ENCODE measurements at regions not wholly inside any gene's neighbourhood (a gene's known extent, or its start where the extent isn't known, plus 50 kb on each side); places are given as distances from the start of the nearest gene placed in this dataset.

DNA sequence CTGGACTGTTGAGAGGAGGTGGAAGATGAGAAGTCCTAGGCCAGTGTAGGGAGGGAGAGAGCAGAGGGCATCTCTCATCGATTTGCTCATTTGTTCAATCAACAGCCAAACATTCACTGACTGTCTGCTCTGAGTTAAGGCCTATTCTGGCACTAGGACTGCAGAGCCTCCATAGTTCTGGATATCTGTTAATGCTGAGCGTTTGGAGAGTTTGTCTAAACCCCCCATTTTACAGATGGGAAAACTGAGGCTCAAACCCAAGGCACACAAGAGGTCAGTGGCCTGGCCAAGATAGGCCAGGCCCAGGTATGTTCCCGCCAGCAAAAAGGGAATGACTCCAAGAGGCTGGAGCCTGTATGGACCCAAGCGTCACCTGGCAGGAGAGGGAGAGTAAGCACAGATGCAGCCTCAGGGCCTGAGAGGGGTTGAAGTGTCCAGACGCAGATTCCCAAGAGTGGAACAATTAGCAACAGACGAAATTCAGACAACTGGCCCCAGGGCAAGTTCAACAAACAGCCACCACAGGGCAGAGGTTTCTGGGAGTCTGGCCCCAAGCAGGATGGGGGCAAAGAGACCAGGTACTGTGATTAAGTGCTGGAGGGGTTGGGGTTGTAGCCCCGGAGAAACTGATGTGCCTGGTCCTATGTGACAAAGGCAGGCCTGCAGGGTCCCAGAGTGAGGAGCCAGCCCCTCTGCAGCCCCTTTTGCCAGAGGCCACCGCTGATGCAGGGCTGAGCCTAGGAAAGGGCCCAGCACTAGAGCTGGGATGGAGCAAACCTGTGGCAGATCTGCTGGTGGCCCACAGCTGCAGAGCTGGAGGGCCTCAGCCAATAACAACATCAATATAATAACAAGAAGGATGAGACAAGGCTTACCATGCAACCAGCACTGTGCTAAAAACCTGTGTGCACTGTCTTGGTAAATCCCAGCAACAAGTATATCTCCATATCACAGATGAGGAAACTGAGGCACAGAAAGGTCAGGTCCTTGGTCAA, 245.1 kb upstream of the TLE3 start:
- H3K4me3 ChIP-seq (ENCODE audit: low read depth, low read length) = no peak overlapping the region
- TF ChIP-seq, protein P1, sequence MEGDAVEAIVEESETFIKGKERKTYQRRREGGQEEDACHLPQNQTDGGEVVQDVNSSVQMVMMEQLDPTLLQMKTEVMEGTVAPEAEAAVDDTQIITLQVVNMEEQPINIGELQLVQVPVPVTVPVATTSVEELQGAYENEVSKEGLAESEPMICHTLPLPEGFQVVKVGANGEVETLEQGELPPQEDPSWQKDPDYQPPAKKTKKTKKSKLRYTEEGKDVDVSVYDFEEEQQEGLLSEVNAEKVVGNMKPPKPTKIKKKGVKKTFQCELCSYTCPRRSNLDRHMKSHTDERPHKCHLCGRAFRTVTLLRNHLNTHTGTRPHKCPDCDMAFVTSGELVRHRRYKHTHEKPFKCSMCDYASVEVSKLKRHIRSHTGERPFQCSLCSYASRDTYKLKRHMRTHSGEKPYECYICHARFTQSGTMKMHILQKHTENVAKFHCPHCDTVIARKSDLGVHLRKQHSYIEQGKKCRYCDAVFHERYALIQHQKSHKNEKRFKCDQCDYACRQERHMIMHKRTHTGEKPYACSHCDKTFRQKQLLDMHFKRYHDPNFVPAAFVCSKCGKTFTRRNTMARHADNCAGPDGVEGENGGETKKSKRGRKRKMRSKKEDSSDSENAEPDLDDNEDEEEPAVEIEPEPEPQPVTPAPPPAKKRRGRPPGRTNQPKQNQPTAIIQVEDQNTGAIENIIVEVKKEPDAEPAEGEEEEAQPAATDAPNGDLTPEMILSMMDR (IDR thresholded peaks at IDR 0.05; ENCODE audit: borderline replicate concordance, insufficient read depth, low read depth, low read length) = no peak

DNA sequence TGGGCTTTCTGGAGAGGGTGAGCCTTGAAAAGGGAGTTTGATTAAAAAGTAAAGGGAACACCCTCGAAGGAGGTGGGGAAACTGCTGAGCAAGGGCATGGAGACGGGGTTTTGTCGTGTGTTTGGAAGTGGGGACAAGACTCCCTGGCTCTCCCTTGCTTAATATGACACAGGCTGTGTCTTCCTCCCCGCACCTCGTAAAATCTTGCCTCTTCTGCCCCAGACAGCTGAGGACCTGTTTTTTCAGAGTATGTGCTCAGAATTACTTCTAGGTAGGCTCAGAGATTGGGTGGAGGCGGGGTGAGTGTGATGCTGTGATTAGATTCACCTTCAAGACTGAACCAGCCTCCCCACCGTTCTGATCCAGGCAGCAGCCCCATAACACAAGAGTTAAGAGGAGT, 244.4 kb upstream of the TLE3 start:
- TF ChIP-seq, protein P1 (IDR thresholded peaks at IDR 0.05; ENCODE audit: borderline replicate concordance, insufficient read depth, low read depth, low read length) = no peak

DNA sequence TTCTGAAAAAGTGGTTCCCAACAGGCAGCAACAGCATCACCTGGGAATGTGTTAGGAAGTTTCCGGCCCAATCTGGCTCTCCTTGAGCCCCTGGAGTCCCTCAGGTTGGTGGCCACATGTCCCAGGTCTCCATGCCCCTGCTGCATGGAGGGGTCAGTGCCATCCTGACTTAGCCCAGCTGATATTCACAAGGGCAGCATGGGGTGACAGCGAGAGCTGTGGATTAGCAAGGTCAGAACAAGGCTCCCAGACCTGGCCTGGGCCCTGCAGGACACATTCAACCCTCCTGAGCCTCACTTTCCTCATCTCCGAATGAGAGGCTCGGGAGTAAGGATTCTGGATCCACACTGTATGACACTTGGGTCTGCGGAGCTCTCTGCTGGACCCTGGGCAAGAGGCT, 243.8 kb upstream of the TLE3 start:
- TF ChIP-seq, protein P1 (IDR thresholded peaks at IDR 0.05; ENCODE audit: borderline replicate concordance, insufficient read depth, low read depth, low read length) = no peak

More for the DNA sequence above, 244.4 kb upstream of the TLE3 start:
- H3K4me3 ChIP-seq (ENCODE audit: low read depth, low read length) = no peak overlapping the region

GRCh38 chr15:70340494-70340870, 242.8 kb upstream of the TLE3 start:
- no peak overlapping the region for H3K4me3 ChIP-seq (ENCODE audit: low read depth, low read length)
- TF ChIP-seq, protein P1 (IDR thresholded peaks at IDR 0.05; ENCODE audit: borderline replicate concordance, insufficient read depth, low read depth, low read length) = no peak

More for the DNA sequence above, 243.8 kb upstream of the TLE3 start:
- H3K4me3 ChIP-seq (ENCODE audit: low read depth, low read length) = no peak overlapping the region

DNA sequence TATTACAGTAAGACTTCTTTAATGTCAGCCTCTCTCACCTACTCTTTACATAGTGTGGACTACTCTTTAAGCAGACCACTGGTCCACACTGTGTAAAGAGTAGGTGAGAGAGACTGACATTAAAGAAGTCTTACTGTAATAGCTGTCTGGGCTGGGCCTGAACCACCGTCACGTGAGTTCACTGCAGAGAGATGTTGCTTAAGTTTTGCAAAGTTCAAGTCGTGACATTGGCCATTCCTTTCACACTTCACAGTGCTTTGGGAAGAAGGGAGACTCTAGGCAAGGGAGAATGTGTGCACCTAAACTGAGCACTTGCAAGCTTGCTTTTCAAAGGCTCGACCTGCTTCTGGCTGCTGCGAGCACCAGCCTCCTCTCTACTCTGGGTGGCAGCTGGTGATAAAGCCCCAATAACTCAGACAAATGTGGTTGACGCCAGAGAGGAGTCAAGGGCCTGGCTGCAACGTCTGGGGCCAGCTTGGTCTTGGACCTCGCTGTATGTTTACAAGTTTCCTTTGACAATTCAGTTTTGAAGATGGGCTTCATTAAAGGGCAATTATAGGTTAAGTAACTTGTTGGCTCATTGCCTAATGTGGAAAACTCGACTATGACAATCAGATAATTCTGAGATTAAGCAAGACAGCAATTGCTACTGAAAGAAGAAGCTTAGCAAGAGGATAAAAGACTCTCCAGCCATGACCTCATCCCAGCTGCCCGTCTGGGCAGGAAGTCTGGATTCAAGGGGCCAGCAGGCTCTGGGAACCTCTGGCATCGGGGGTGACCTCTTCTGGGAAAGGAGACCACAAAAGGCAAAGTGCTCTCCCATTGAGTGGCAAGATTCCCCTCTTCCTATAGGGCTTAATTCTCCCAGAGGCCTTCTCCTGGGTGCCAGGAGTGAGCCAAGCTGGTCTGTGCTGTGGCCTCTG, 242.1 kb upstream of the TLE3 start:
- no peak overlapping the region for H3K4me3 ChIP-seq (ENCODE audit: low read depth, low read length)
- TF ChIP-seq, protein P1 (IDR thresholded peaks at IDR 0.05; ENCODE audit: borderline replicate concordance, insufficient read depth, low read depth, low read length) = no peak

GRCh38 chr15:70337277-70338186, 239.8 kb upstream of the TLE3 start:
- no peak overlapping the region for H3K4me3 ChIP-seq (ENCODE audit: low read depth, low read length)
- TF ChIP-seq, protein P1 (IDR thresholded peaks at IDR 0.05; ENCODE audit: borderline replicate concordance, insufficient read depth, low read depth, low read length) = no peak

Data from GM12875 (cell line).